ENCODE measurements at regions not wholly inside any gene's neighbourhood (a gene's known extent, or its start where the extent isn't known, plus 50 kb on each side); places are given as distances from the start of the nearest gene placed in this dataset.
"Not testable (repeated sequence)": the region's sequence is repeated elsewhere in the genome, so short reads cannot be mapped to it uniquely, and the experiment has no call there.

- Histone ChIP-seq H3K4me2 (ENCODE audit: low read length) (no peak overlapping the region), H3K9me3 (ENCODE audit: low read length) (no peaks in the 10 kb centered on the region), H3K9me2 (replicated peaks; ENCODE audit: low read length) (no peaks in the 10 kb centered on the region), H3K27ac (ENCODE audit: low read length) (no peak overlapping the region), H3K4me3 (ENCODE audit: low read length) (no peak overlapping the region), H3K79me2 (ENCODE audit: low read length) (no peaks in the 10 kb centered on the region), H3K36me3 (ENCODE audit: low read depth, low read length) (no peaks in the 10 kb centered on the region), H3K27me3 (ENCODE audit: low read length) (no peaks in the 10 kb centered on the region), H2AFZ (ENCODE audit: low read length) (no peak overlapping the region), H3K4me1 (ENCODE audit: insufficient read depth, low read length) (peaks cover 17% of the 10 kb centered on the region), H4K20me1 (ENCODE audit: low read length) (no peaks in the 10 kb centered on the region), H3F3A (ENCODE audit: low read length, unreplicated experiment) (no peaks in the 10 kb centered on the region), H3K9ac (ENCODE audit: low read length) (no peak overlapping the region)
- no TSS peak for BruUV-seq (replicated peaks)
- intact Hi-C loops (cut with micrococcal nuclease), result no loop called here
- ATAC-seq (no peak), DNase-seq (no peak)
- ChIA-PET POLR2A (ENCODE audit: unreplicated experiment) (no interaction called here), CTCF (no interaction called here)
- no peak for TF ChIP-seq EZH2phosphoT487 (IDR thresholded peaks at IDR 0.05; ENCODE audit: borderline replicate concordance, low read length)
- TF ChIP-seq EZH2 (IDR thresholded peaks at IDR 0.05; ENCODE audit: low read length, unreplicated experiment), result no peak
- no peak for TF ChIP-seq CTCF (conservative IDR thresholded peaks at IDR 0.05; ENCODE audit: low read depth, low read length)
Observed at GRCh38 chr6:20269181-20269580, 56.9 kb upstream of the MBOAT1 start.

- Histone ChIP-seq H3K27ac (ENCODE audit: low read length) (no peak overlapping the region), H3K9ac (ENCODE audit: low read length) (no peak overlapping the region), H3K4me1 (ENCODE audit: insufficient read depth, low read length) (peaks cover 12% of the 10 kb centered on the region), H3K27me3 (ENCODE audit: low read length) (no peaks in the 10 kb centered on the region), H3K79me2 (ENCODE audit: low read length) (no peaks in the 10 kb centered on the region), H3K4me2 (ENCODE audit: low read length) (no peak overlapping the region), H3K9me2 (replicated peaks; ENCODE audit: low read length) (no peaks in the 10 kb centered on the region), H3K4me3 (ENCODE audit: low read length) (no peak overlapping the region), H4K20me1 (ENCODE audit: low read length) (no peaks in the 10 kb centered on the region), H3F3A (ENCODE audit: low read length, unreplicated experiment) (no peaks in the 10 kb centered on the region), H2AFZ (ENCODE audit: low read length) (no peak overlapping the region), H3K36me3 (ENCODE audit: low read depth, low read length) (no peaks in the 10 kb centered on the region), H3K9me3 (ENCODE audit: low read length) (no peaks in the 10 kb centered on the region)
- BruUV-seq (replicated peaks), result no TSS peak
- ATAC-seq (no peak), DNase-seq (no peak)
- ChIA-PET POLR2A (ENCODE audit: unreplicated experiment) (no interaction called here), CTCF (no interaction called here)
- intact Hi-C loops (cut with micrococcal nuclease), result no loop called here
- TF ChIP-seq EZH2 (IDR thresholded peaks at IDR 0.05; ENCODE audit: low read length, unreplicated experiment), result no peak
- TF ChIP-seq CTCF (conservative IDR thresholded peaks at IDR 0.05; ENCODE audit: low read depth, low read length), result no peak
- TF ChIP-seq EZH2phosphoT487 (IDR thresholded peaks at IDR 0.05; ENCODE audit: borderline replicate concordance, low read length), result no peak
Observed at GRCh38 chr6:20271818-20272217, 59.5 kb upstream of the MBOAT1 start.

- Histone ChIP-seq H3K4me3 (ENCODE audit: low read length) (no peak overlapping the region), H3K9ac (ENCODE audit: low read length) (no peak overlapping the region), H3K9me3 (ENCODE audit: low read length) (no peaks in the 10 kb centered on the region), H3F3A (ENCODE audit: low read length, unreplicated experiment) (no peaks in the 10 kb centered on the region), H3K9me2 (replicated peaks; ENCODE audit: low read length) (no peaks in the 10 kb centered on the region), H4K20me1 (ENCODE audit: low read length) (no peaks in the 10 kb centered on the region), H3K79me2 (ENCODE audit: low read length) (no peaks in the 10 kb centered on the region), H3K27me3 (ENCODE audit: low read length) (no peaks in the 10 kb centered on the region), H2AFZ (ENCODE audit: low read length) (no peak overlapping the region), H3K36me3 (ENCODE audit: low read depth, low read length) (no peaks in the 10 kb centered on the region), H3K4me2 (ENCODE audit: low read length) (no peak overlapping the region), H3K4me1 (ENCODE audit: insufficient read depth, low read length) (no peaks in the 10 kb centered on the region), H3K27ac (ENCODE audit: low read length) (no peak overlapping the region)
- DNase-seq (no peak), ATAC-seq (no peak)
- BruUV-seq (replicated peaks), result no TSS peak
- ChIA-PET CTCF (interaction anchor here (0.7 kb wide), 1 partner anchor 147 kb away, joined by 6 read pairs; no protein-coding TSS in a partner anchor), POLR2A (ENCODE audit: unreplicated experiment) (no interaction called here)
- intact Hi-C loops (cut with micrococcal nuclease), result no loop called here
- TF ChIP-seq EZH2 (IDR thresholded peaks at IDR 0.05; ENCODE audit: low read length, unreplicated experiment) (no peak), CTCF (conservative IDR thresholded peaks at IDR 0.05; ENCODE audit: low read depth, low read length) (no peak), EZH2phosphoT487 (IDR thresholded peaks at IDR 0.05; ENCODE audit: borderline replicate concordance, low read length) (no peak)
Observed at GRCh38 chr6:20274137-20274536, 61.9 kb upstream of the MBOAT1 start.

GRCh38 chr6:20275837-20276236 lies 63.6 kb upstream of the MBOAT1 start:
- H2AFZ ChIP-seq (ENCODE audit: low read length); intact Hi-C loops (cut with micrococcal nuclease); H3K4me2 ChIP-seq (ENCODE audit: low read length); H3K79me2 ChIP-seq (ENCODE audit: low read length); H3K27me3 ChIP-seq (ENCODE audit: low read length); H3K9me2 ChIP-seq (replicated peaks; ENCODE audit: low read length); H3K27ac ChIP-seq (ENCODE audit: low read length); BruUV-seq (replicated peaks); H3K4me3 ChIP-seq (ENCODE audit: low read length); CTCF ChIA-PET; H3K9me3 ChIP-seq (ENCODE audit: low read length); H3K36me3 ChIP-seq (ENCODE audit: low read depth, low read length); H3K4me1 ChIP-seq (ENCODE audit: insufficient read depth, low read length); H3K9ac ChIP-seq (ENCODE audit: low read length); POLR2A ChIA-PET (ENCODE audit: unreplicated experiment); DNase-seq; H3F3A ChIP-seq (ENCODE audit: low read length, unreplicated experiment); H4K20me1 ChIP-seq (ENCODE audit: low read length); ATAC-seq: not testable (repeated sequence)
